Smooth muscle cell (in vitro differentiated cells): ENCODE measurements at regions not wholly inside any gene's neighbourhood (a gene's known extent, or its start where the extent isn't known, plus 50 kb on each side); places are given as distances from the start of the nearest gene placed in this dataset.
A peak's percentile ranks its signal among the peaks of the same experiment; 100 is the strongest.

ENCODE experiments used
- DNase-seq: peaks from one replicate; lab custom pipeline; 2025; ENCODE audit not compliant: unreplicated experiment; lab: John Stamatoyannopoulos, UW
- H2AFZ ChIP-seq: fragments of 200-600 bp; sonication (generic); 2 replicates; pipeline ENCODE4 v1.6.0; 2016; ENCODE audit warnings: antibody characterized with exemption, low read depth, mild to moderate bottlenecking
- H3F3A ChIP-seq: fragments of 200-600 bp; sonication (generic); 2 replicates; pipeline ENCODE4 v1.6.0; 2017; ENCODE audit warnings: antibody characterized with exemption, low read depth
- H3K27ac ChIP-seq: fragments of 200-600 bp; sonication (generic); 2 replicates; pipeline ENCODE4 v1.5.1; 2016; ENCODE audit warnings: low read depth, mild to moderate bottlenecking
- H3K27me3 ChIP-seq: fragments of 200-600 bp; sonication (generic); 2 replicates; pipeline ENCODE4 v1.6.1; 2016; ENCODE audit warnings: low read depth, mild to moderate bottlenecking
- H3K36me3 ChIP-seq: fragments of 200-600 bp; sonication (generic); 2 replicates; pipeline ENCODE4 v1.5.1; 2016; ENCODE audit warnings: low read depth
- H3K4me1 ChIP-seq: fragments of 200-600 bp; sonication (generic); 2 replicates; pipeline ENCODE4 v1.5.1; 2016; ENCODE audit warnings: low read depth
- H3K4me2 ChIP-seq: fragments of 200-600 bp; sonication (generic); 2 replicates; pipeline ENCODE4 v1.6.0; 2016; ENCODE audit warnings: mild to moderate bottlenecking
- H3K4me3 ChIP-seq: fragments of 200-600 bp; sonication (generic); 2 replicates; pipeline ENCODE4 v1.5.1; 2016; ENCODE audit warnings: mild to moderate bottlenecking
- H3K79me2 ChIP-seq: fragments of 200-600 bp; sonication (generic); 2 replicates; pipeline ENCODE4 v1.6.0; 2016; ENCODE audit warnings: low read depth, mild to moderate bottlenecking
- H3K9ac ChIP-seq: fragments of 200-600 bp; sonication (generic); 2 replicates; pipeline ENCODE4 v1.6.0; 2016; ENCODE audit warnings: low read depth
- H3K9me3 ChIP-seq: fragments of 200-600 bp; sonication (generic); replicated peaks from 2 replicates; pipeline ENCODE4 v1.5.1; 2016; ENCODE audit warnings: low read depth
- H4K20me1 ChIP-seq: fragments of 200-600 bp; sonication (generic); 2 replicates; pipeline ENCODE4 v1.6.0; 2016; ENCODE audit warnings: low read depth
- CTCF ChIP-seq: fragments of 200-600 bp; sonication (generic); IDR thresholded peaks from 2 replicates; pipeline ENCODE4 v1.5.1; 2017; ENCODE audit warnings: borderline replicate concordance, mild to moderate bottlenecking, antibody characterized with exemption; ENCODE audit not compliant: insufficient read depth, poor library complexity, severe bottlenecking
- WGBS: methylation state at CpG from one replicate; pipeline ENCODE4 v1.1.7; 2016; ENCODE audit warnings: low lambda C conversion rate; 5-methylcytosine and 5-hydroxymethylcytosine counted together

- no peaks in the 10 kb centered on the region for H4K20me1 ChIP-seq
- H3K9ac ChIP-seq, result no peak overlapping the region
- no peaks in the 10 kb centered on the region for H3K4me1 ChIP-seq
- no peaks in the 10 kb centered on the region for H3K9me3 ChIP-seq
- H3K36me3 ChIP-seq, result no peaks in the 10 kb centered on the region
- TF ChIP-seq CTCF, result no peak
- H3F3A ChIP-seq, result no peaks in the 10 kb centered on the region
- no peak overlapping the region for H3K4me2 ChIP-seq
- no peak overlapping the region for H2AFZ ChIP-seq
- no peak overlapping the region for H3K27ac ChIP-seq
- no peak overlapping the region for H3K4me3 ChIP-seq
- no peaks in the 10 kb centered on the region for H3K79me2 ChIP-seq
- peaks cover 11% of the 10 kb centered on the region for H3K27me3 ChIP-seq
- WGBS, result 56% methylated on average over 3 of the region's 3 CpGs
- DNase-seq, result no peak
These were observed 71.1 kb upstream of the MAPRE2 start for GRCh38 chr18:34970106-34970505.

DNA sequence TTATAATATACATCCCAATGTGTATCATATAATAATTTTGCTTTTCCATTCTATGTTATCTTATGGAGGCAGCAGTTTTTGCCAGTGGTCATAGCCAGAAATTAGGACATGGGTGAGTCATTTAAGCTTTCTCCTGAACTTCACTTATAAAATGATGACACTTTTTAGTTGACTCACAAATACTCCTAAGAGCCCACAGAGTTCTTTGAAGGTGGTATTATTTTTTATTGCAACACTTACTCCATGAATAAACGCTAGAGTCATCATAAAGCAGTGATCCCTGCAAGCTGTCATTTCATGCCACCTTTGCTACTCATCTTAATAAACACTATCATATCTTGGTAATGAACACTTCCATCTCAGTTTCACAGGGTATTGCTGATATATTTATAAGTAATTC lies 69.9 kb upstream of the MAPRE2 start:
- no peak for DNase-seq
- Histone ChIP-seq H3K27ac (no peak overlapping the region), H3K4me2 (peak overlapping the region; percentile 27), H3K27me3 (peaks cover 21% of the 10 kb centered on the region), H3K9me3 (no peaks in the 10 kb centered on the region), H3K4me1 (no peaks in the 10 kb centered on the region), H3F3A (no peaks in the 10 kb centered on the region), H3K9ac (no peak overlapping the region), H2AFZ (no peak overlapping the region), H3K79me2 (no peaks in the 10 kb centered on the region), H3K36me3 (no peaks in the 10 kb centered on the region), H4K20me1 (no peaks in the 10 kb centered on the region), H3K4me3 (no peak overlapping the region)
- WGBS, result 27% methylated on average over 1 of the region's 1 CpG
- TF ChIP-seq CTCF, result no peak

GRCh38 chr18:34972765-34973414 lies 68.3 kb upstream of the MAPRE2 start:
- H3K27ac ChIP-seq, result no peak overlapping the region
- no peak overlapping the region for H3K4me2 ChIP-seq
- H4K20me1 ChIP-seq, result no peaks in the 10 kb centered on the region
- no peak for DNase-seq
- H3K79me2 ChIP-seq, result no peaks in the 10 kb centered on the region
- no peaks in the 10 kb centered on the region for H3K9me3 ChIP-seq
- H3K4me3 ChIP-seq, result no peak overlapping the region
- H3K27me3 ChIP-seq, result peaks cover 31% of the 10 kb centered on the region
- H3F3A ChIP-seq, result no peaks in the 10 kb centered on the region
- WGBS, result 88% methylated on average over 2 of the region's 2 CpGs
- no peak overlapping the region for H3K9ac ChIP-seq
- peaks cover 2% of the 10 kb centered on the region for H3K4me1 ChIP-seq
- no peak for TF ChIP-seq CTCF
- H2AFZ ChIP-seq, result no peak overlapping the region
- no peaks in the 10 kb centered on the region for H3K36me3 ChIP-seq

GRCh38 chr18:34976123-34976522 lies 65.1 kb upstream of the MAPRE2 start:
- TF ChIP-seq CTCF, result no peak
- H3F3A ChIP-seq, result peaks cover 4% of the 10 kb centered on the region
- peaks cover 15% of the 10 kb centered on the region for H3K4me1 ChIP-seq
- H3K4me2 ChIP-seq, result peak overlapping the region; percentile 91
- H3K9me3 ChIP-seq, result no peaks in the 10 kb centered on the region
- H3K79me2 ChIP-seq, result no peaks in the 10 kb centered on the region
- no peak overlapping the region for H3K27ac ChIP-seq
- 28% methylated on average over 10 of the region's 10 CpGs for WGBS
- no peaks in the 10 kb centered on the region for H4K20me1 ChIP-seq
- H3K27me3 ChIP-seq, result peaks cover 31% of the 10 kb centered on the region
- H3K4me3 ChIP-seq, result peak overlapping the region; percentile 75
- no peaks in the 10 kb centered on the region for H3K36me3 ChIP-seq
- no peak overlapping the region for H3K9ac ChIP-seq
- no peak overlapping the region for H2AFZ ChIP-seq
- no peak for DNase-seq
